ENCODE measurements at regions not wholly inside any gene's neighbourhood (a gene's known extent, or its start where the extent isn't known, plus 50 kb on each side); places are given as distances from the start of the nearest gene placed in this dataset.
"Not testable (repeated sequence)": the region's sequence is repeated elsewhere in the genome, so short reads cannot be mapped to it uniquely, and the experiment has no call there.

GRCh38 chr11:110855191-110855590, 143.0 kb upstream of the ARHGAP20 start:
- no peak for DNase-seq
- no peaks in the 10 kb centered on the region for H3K4me1 Mint-ChIP-seq (ENCODE audit: low read depth)
- no peak overlapping the region for H3K27ac Mint-ChIP-seq
- H3K27me3 Mint-ChIP-seq (ENCODE audit: low read depth), result peaks cover 10% of the 10 kb centered on the region
- no peak overlapping the region for H3K4me3 Mint-ChIP-seq
- peaks cover 0 to 2% of the 10 kb centered on the region in 2 donors for H3K9me3 Mint-ChIP-seq
- H3K36me3 Mint-ChIP-seq (ENCODE audit: insufficient read depth in 2 of 2), result no peaks in the 10 kb centered on the region
- ATAC-seq (replicated peaks in 1 of 2), result no peak

- no peak for DNase-seq
- ATAC-seq (replicated peaks in 1 of 2), result no peak
- H3K36me3 Mint-ChIP-seq (ENCODE audit: insufficient read depth in 2 of 2), result no peaks in the 10 kb centered on the region
- no peak overlapping the region for H3K27ac Mint-ChIP-seq
- peaks cover 10% of the 10 kb centered on the region for H3K27me3 Mint-ChIP-seq (ENCODE audit: low read depth)
- peaks cover 0 to 2% of the 10 kb centered on the region in 2 donors for H3K9me3 Mint-ChIP-seq
- H3K4me1 Mint-ChIP-seq (ENCODE audit: low read depth), result no peaks in the 10 kb centered on the region
- no peak overlapping the region for H3K4me3 Mint-ChIP-seq
These were observed 140.8 kb upstream of the ARHGAP20 start for GRCh38 chr11:110852921-110853490.

- H3K4me3 Mint-ChIP-seq, result no peak overlapping the region
- no peak overlapping the region for H3K27ac Mint-ChIP-seq
- ATAC-seq (replicated peaks in 1 of 2), result no peak
These were observed 138.6 kb upstream of the ARHGAP20 start for GRCh38 chr11:110850846-110851245.

GRCh38 chr11:110843053-110843452, 130.8 kb upstream of the ARHGAP20 start:
- ATAC-seq (replicated peaks in 1 of 2); DNase-seq; H3K4me3 Mint-ChIP-seq; H3K27me3 Mint-ChIP-seq (ENCODE audit: low read depth); H3K27ac Mint-ChIP-seq; H3K4me1 Mint-ChIP-seq (ENCODE audit: low read depth); H3K36me3 Mint-ChIP-seq (ENCODE audit: insufficient read depth in 2 of 2): not testable (repeated sequence)
- H3K9me3 Mint-ChIP-seq, result peaks cover 7 to 14% of the 10 kb centered on the region in 2 donors

More at GRCh38 chr11:110850846-110851245, 138.6 kb upstream of the ARHGAP20 start:
- Mint-ChIP-seq H3K9me3 (no peaks in the 10 kb centered on the region), H3K4me1 (ENCODE audit: low read depth) (no peaks in the 10 kb centered on the region), H3K36me3 (ENCODE audit: insufficient read depth in 2 of 2) (no peaks in the 10 kb centered on the region), H3K27me3 (ENCODE audit: low read depth) (peaks cover 10% of the 10 kb centered on the region)
- DNase-seq, result no peak

GRCh38 chr11:110838808-110839207, 126.6 kb upstream of the ARHGAP20 start:
- DNase-seq (no peak), ATAC-seq (replicated peaks in 1 of 2) (no peak)
- no peak overlapping the region for H3K4me3 Mint-ChIP-seq
- peaks cover 5 to 11% of the 10 kb centered on the region in 2 donors for H3K36me3 Mint-ChIP-seq (ENCODE audit: insufficient read depth in 2 of 2)
- peaks cover 7 to 19% of the 10 kb centered on the region in 2 donors for H3K9me3 Mint-ChIP-seq
- H3K4me1 Mint-ChIP-seq (ENCODE audit: low read depth), result peaks cover 7% of the 10 kb centered on the region
- no peak overlapping the region for H3K27ac Mint-ChIP-seq
- no peaks in the 10 kb centered on the region for H3K27me3 Mint-ChIP-seq (ENCODE audit: low read depth)

- no peak for ATAC-seq (replicated peaks in 1 of 2)
- no peaks in the 10 kb centered on the region for H3K27me3 Mint-ChIP-seq (ENCODE audit: low read depth)
- H3K36me3 Mint-ChIP-seq (ENCODE audit: insufficient read depth in 2 of 2), result peaks cover 5 to 11% of the 10 kb centered on the region in 2 donors
- H3K9me3 Mint-ChIP-seq, result peaks cover 4 to 17% of the 10 kb centered on the region in 2 donors
- H3K27ac Mint-ChIP-seq, result no peak overlapping the region
- no peak for DNase-seq
- no peak overlapping the region for H3K4me3 Mint-ChIP-seq
- H3K4me1 Mint-ChIP-seq (ENCODE audit: low read depth), result peaks cover 15% of the 10 kb centered on the region
These were observed 125.4 kb upstream of the ARHGAP20 start for GRCh38 chr11:110837603-110838002.

GRCh38 chr11:110835106-110835505, 122.9 kb upstream of the ARHGAP20 start:
- DNase-seq, result no peak
- H3K27me3 Mint-ChIP-seq (ENCODE audit: low read depth), result no peaks in the 10 kb centered on the region
- peaks cover 4 to 15% of the 10 kb centered on the region in 2 donors for H3K9me3 Mint-ChIP-seq
- H3K4me1 Mint-ChIP-seq (ENCODE audit: low read depth), result peaks cover 23% of the 10 kb centered on the region
- peaks cover 5 to 11% of the 10 kb centered on the region in 2 donors for H3K36me3 Mint-ChIP-seq (ENCODE audit: insufficient read depth in 2 of 2)
- no peak overlapping the region for H3K27ac Mint-ChIP-seq
- no peak overlapping the region for H3K4me3 Mint-ChIP-seq
- no peak for ATAC-seq (replicated peaks in 1 of 2)

GRCh38 chr11:110833033-110833484, 120.8 kb upstream of the ARHGAP20 start:
- Mint-ChIP-seq H3K27me3 (ENCODE audit: low read depth) (peaks cover 6% of the 10 kb centered on the region), H3K4me1 (ENCODE audit: low read depth) (peaks cover 22% of the 10 kb centered on the region), H3K27ac (peak overlapping the region; percentile 16), H3K9me3 (peaks cover 0 to 6% of the 10 kb centered on the region in 2 donors), H3K4me3 (peak overlapping the region; percentile 46 to 52), H3K36me3 (ENCODE audit: insufficient read depth in 2 of 2) (peaks cover 3 to 4% of the 10 kb centered on the region in 2 donors)
- DNase-seq, result no peak
- peak; percentile 80 to 84 for ATAC-seq (replicated peaks in 1 of 2)

- H3K27ac Mint-ChIP-seq, result peak overlapping the region; percentile 16
- ATAC-seq (replicated peaks in 1 of 2) (peak; percentile 6 to 34), DNase-seq (no peak)
- H3K9me3 Mint-ChIP-seq, result peaks cover 0 to 6% of the 10 kb centered on the region in 2 donors
- H3K36me3 Mint-ChIP-seq (ENCODE audit: insufficient read depth in 2 of 2), result peaks cover 3 to 4% of the 10 kb centered on the region in 2 donors
- H3K4me1 Mint-ChIP-seq (ENCODE audit: low read depth), result peaks cover 17% of the 10 kb centered on the region
- peaks cover 6% of the 10 kb centered on the region for H3K27me3 Mint-ChIP-seq (ENCODE audit: low read depth)
- H3K4me3 Mint-ChIP-seq, result peak overlapping the region; percentile 46 to 52
These were observed 120.3 kb upstream of the ARHGAP20 start for GRCh38 chr11:110832539-110832938.

GRCh38 chr11:110832080-110832479, 119.8 kb upstream of the ARHGAP20 start:
- ATAC-seq (replicated peaks in 1 of 2), result no peak
- Mint-ChIP-seq H3K4me1 (ENCODE audit: low read depth) (peaks cover 16% of the 10 kb centered on the region), H3K27me3 (ENCODE audit: low read depth) (peaks cover 6% of the 10 kb centered on the region), H3K9me3 (peaks cover 0 to 6% of the 10 kb centered on the region in 2 donors), H3K4me3 (peak overlapping the region in 1 of 2 donors; percentile 46), H3K27ac (peak overlapping the region; percentile 16), H3K36me3 (ENCODE audit: insufficient read depth in 2 of 2) (peaks cover 3 to 4% of the 10 kb centered on the region in 2 donors)
- DNase-seq, result no peak

GRCh38 chr11:110830747-110831146, 118.5 kb upstream of the ARHGAP20 start:
- DNase-seq (no peak), ATAC-seq (replicated peaks in 1 of 2) (no peak)
- Mint-ChIP-seq H3K9me3 (peaks cover 2 to 6% of the 10 kb centered on the region in 2 donors), H3K4me1 (ENCODE audit: low read depth) (peaks cover 16% of the 10 kb centered on the region), H3K27ac (no peak overlapping the region), H3K27me3 (ENCODE audit: low read depth) (peaks cover 6% of the 10 kb centered on the region), H3K4me3 (no peak overlapping the region), H3K36me3 (ENCODE audit: insufficient read depth in 2 of 2) (peaks cover 1 to 2% of the 10 kb centered on the region in 2 donors)

GRCh38 chr11:110830344-110830743, 118.1 kb upstream of the ARHGAP20 start:
- DNase-seq, result no peak
- H3K9me3 Mint-ChIP-seq, result peaks cover 2 to 5% of the 10 kb centered on the region in 2 donors
- peaks cover 6% of the 10 kb centered on the region for H3K27me3 Mint-ChIP-seq (ENCODE audit: low read depth)
- no peak overlapping the region for H3K27ac Mint-ChIP-seq
- no peak overlapping the region for H3K4me3 Mint-ChIP-seq
- no peak for ATAC-seq (replicated peaks in 1 of 2)
- peaks cover 0 to 1% of the 10 kb centered on the region in 2 donors for H3K36me3 Mint-ChIP-seq (ENCODE audit: insufficient read depth in 2 of 2)
- H3K4me1 Mint-ChIP-seq (ENCODE audit: low read depth), result peaks cover 16% of the 10 kb centered on the region

GRCh38 chr11:110829873-110830272, 117.6 kb upstream of the ARHGAP20 start:
- DNase-seq (no peak), ATAC-seq (replicated peaks in 1 of 2) (no peak)
- H3K4me1 Mint-ChIP-seq (ENCODE audit: low read depth), result peaks cover 16% of the 10 kb centered on the region
- H3K9me3 Mint-ChIP-seq, result peaks cover 2 to 3% of the 10 kb centered on the region in 2 donors
- no peak overlapping the region for H3K4me3 Mint-ChIP-seq
- H3K27me3 Mint-ChIP-seq (ENCODE audit: low read depth), result peaks cover 6% of the 10 kb centered on the region
- no peaks in the 10 kb centered on the region for H3K36me3 Mint-ChIP-seq (ENCODE audit: insufficient read depth in 2 of 2)
- no peak overlapping the region for H3K27ac Mint-ChIP-seq

- H3K36me3 Mint-ChIP-seq (ENCODE audit: insufficient read depth in 2 of 2), result no peaks in the 10 kb centered on the region
- H3K27me3 Mint-ChIP-seq (ENCODE audit: low read depth), result peaks cover 6% of the 10 kb centered on the region
- peaks cover 2 to 6% of the 10 kb centered on the region in 2 donors for H3K9me3 Mint-ChIP-seq
- H3K27ac Mint-ChIP-seq, result no peak overlapping the region
- H3K4me3 Mint-ChIP-seq, result no peak overlapping the region
- H3K4me1 Mint-ChIP-seq (ENCODE audit: low read depth), result peaks cover 13% of the 10 kb centered on the region
- ATAC-seq (replicated peaks in 1 of 2) (no peak), DNase-seq (no peak)
These were observed 115.8 kb upstream of the ARHGAP20 start for GRCh38 chr11:110828086-110828485.
